HEK293T (cell line): ENCODE measurements at regions not wholly inside any gene's neighbourhood (a gene's known extent, or its start where the extent isn't known, plus 50 kb on each side); places are given as distances from the start of the nearest gene placed in this dataset.

Source experiments
- BHLHE40 ChIP-seq: fragments of 450-650 bp; IDR thresholded peaks from 2 replicates; pipeline ENCODE4 v1.6.1; 2016; ENCODE audit warnings: mild to moderate bottlenecking, moderate library complexity, borderline replicate concordance
- ELF4 ChIP-seq: fragments of 450-650 bp; IDR thresholded peaks from 2 replicates; pipeline ENCODE4 v1.6.1; 2017; ENCODE audit warnings: antibody characterized with exemption
- FOXA1 ChIP-seq: fragments of 450-650 bp; IDR thresholded peaks from 2 replicates; pipeline ENCODE4 v1.6.1; 2016; ENCODE audit warnings: mild to moderate bottlenecking
- FOXK2 ChIP-seq: fragments of 450-650 bp; IDR thresholded peaks from 2 replicates; pipeline ENCODE4 v1.6.1; 2016; ENCODE audit warnings: mild to moderate bottlenecking
- FOXM1 ChIP-seq: fragments of 450-650 bp; IDR thresholded peaks from 2 replicates; pipeline ENCODE4 v1.6.1; 2017; ENCODE audit warnings: mild to moderate bottlenecking, borderline replicate concordance
- HDGF ChIP-seq: fragments of 450-650 bp; IDR thresholded peaks from 2 replicates; pipeline ENCODE4 v1.6.1; 2017; ENCODE audit warnings: antibody characterized with exemption, borderline replicate concordance
- NFRKB ChIP-seq: fragments of 450-650 bp; IDR thresholded peaks from 2 replicates; pipeline ENCODE4 v1.6.1; 2016; ENCODE audit warnings: mild to moderate bottlenecking, moderate library complexity
- PKNOX1 ChIP-seq: fragments of 450-650 bp; IDR thresholded peaks from 2 replicates; pipeline ENCODE4 v1.6.1; 2016
- SP1 ChIP-seq: fragments of 450-650 bp; IDR thresholded peaks from 2 replicates; pipeline ENCODE4 v1.6.1; 2017
- SUZ12 ChIP-seq: fragments of 450-650 bp; IDR thresholded peaks from 2 replicates; pipeline ENCODE4 v1.6.1; 2016; ENCODE audit warnings: mild to moderate bottlenecking
- TARDBP ChIP-seq: fragments of 450-650 bp; IDR thresholded peaks from 2 replicates; pipeline ENCODE4 v1.6.1; 2016

- TF ChIP-seq SP1, result no peak
- no peak for TF ChIP-seq SUZ12
- TF ChIP-seq NFRKB, result no peak
- TF ChIP-seq FOXA1, result no peak
- no peak for TF ChIP-seq FOXM1
- no peak for TF ChIP-seq TARDBP
- no peak for TF ChIP-seq BHLHE40
- TF ChIP-seq FOXK2, result no peak
- TF ChIP-seq ELF4, result no peak
- no peak for TF ChIP-seq PKNOX1
- TF ChIP-seq HDGF, result no peak
Measured at GRCh38 chr3:180409170-180409569, 192.8 kb upstream of the TTC14 start.
